ENCODE measurements at regions not wholly inside any gene's neighbourhood (a gene's known extent, or its start where the extent isn't known, plus 50 kb on each side); places are given as distances from the start of the nearest gene placed in this dataset.
"Not testable (repeated sequence)": the region's sequence is repeated elsewhere in the genome, so short reads cannot be mapped to it uniquely, and the experiment has no call there.

DNA sequence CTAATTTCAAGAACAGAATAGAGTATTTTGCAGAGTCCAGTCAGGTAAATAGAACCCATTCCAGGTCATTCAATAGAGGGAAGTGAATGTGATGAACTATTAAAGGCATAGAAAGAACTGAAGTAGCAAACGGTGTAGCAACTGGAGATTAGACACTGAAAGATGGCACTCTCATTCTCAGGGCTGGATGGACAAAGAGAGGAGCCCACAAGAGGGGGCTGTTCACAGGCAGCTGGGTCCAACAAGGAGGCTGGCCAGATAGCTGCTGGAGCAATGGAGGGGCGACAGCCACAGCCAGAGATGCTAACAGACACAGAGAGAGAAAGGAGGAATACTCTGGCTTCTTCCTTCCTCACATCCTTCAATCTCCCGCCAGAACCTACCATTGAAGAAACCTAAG, 93.1 kb upstream of the SMARCA2 start:
- Histone ChIP-seq H3K9me3 (ENCODE audit: control insufficient read depth, insufficient read depth, low read length) (no peaks in the 10 kb centered on the region), H3K4me3 (ENCODE audit: low read depth, low read length) (no peak overlapping the region), H3K9ac (ENCODE audit: low read depth, low read length) (no peak overlapping the region), H3K36me3 (ENCODE audit: control insufficient read depth, insufficient read depth, low read length) (no peaks in the 10 kb centered on the region), H3K4me1 (ENCODE audit: control insufficient read depth, insufficient read depth, low read length) (peaks cover 9% of the 10 kb centered on the region), H3K27me3 (ENCODE audit: control insufficient read depth, insufficient read depth, low read length) (no peaks in the 10 kb centered on the region)

DNA sequence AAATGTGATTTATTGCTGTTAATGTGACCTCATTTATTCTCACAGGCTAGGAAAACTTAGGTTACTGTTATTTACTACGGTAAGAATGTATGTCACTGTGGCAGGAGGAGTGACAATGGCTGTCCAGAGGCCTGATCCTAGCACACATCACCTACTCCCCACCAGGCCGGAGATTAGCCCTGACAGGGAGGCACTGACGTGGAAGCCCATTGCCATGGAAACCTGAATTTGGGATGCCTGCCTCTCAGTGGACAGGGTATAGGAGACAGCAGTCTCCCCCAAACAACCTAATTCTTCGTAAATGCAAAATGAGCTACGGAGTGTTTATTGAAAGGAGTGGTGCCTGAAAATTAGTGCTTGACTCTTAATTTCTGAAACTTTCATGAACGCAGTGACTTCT, 87.6 kb upstream of the SMARCA2 start:
- no peaks in the 10 kb centered on the region for H3K4me1 ChIP-seq (ENCODE audit: control insufficient read depth, insufficient read depth, low read length)
- no peak overlapping the region for H3K9ac ChIP-seq (ENCODE audit: low read depth, low read length)
- H3K36me3 ChIP-seq (ENCODE audit: control insufficient read depth, insufficient read depth, low read length), result no peaks in the 10 kb centered on the region
- H3K9me3 ChIP-seq (ENCODE audit: control insufficient read depth, insufficient read depth, low read length), result no peaks in the 10 kb centered on the region
- no peak overlapping the region for H3K4me3 ChIP-seq (ENCODE audit: low read depth, low read length)
- H3K27me3 ChIP-seq (ENCODE audit: control insufficient read depth, insufficient read depth, low read length), result no peaks in the 10 kb centered on the region

DNA sequence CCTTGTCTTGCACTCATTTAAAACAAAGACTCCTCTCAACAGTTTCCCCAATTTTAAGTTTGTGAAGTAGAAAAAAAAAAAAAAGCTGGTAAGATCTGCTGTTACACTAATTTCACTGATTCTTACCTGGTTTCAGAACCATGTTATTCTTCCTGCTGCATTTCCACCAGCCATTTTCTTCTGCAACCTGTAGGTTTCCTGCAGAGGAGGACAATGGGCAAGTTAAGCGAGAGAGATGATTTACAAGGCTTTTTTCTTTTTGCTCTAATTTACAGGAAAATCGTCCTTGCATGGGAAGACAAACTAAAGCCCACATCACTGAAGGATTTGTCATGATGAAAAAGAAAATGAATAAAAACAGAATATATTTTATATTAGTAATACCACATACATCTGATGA, 86.0 kb upstream of the SMARCA2 start:
- no peak overlapping the region for H3K9ac ChIP-seq (ENCODE audit: low read depth, low read length)
- no peaks in the 10 kb centered on the region for H3K36me3 ChIP-seq (ENCODE audit: control insufficient read depth, insufficient read depth, low read length)
- H3K9me3 ChIP-seq (ENCODE audit: control insufficient read depth, insufficient read depth, low read length), result no peaks in the 10 kb centered on the region
- no peak overlapping the region for H3K4me3 ChIP-seq (ENCODE audit: low read depth, low read length)
- H3K4me1 ChIP-seq (ENCODE audit: control insufficient read depth, insufficient read depth, low read length), result no peaks in the 10 kb centered on the region
- H3K27me3 ChIP-seq (ENCODE audit: control insufficient read depth, insufficient read depth, low read length), result no peaks in the 10 kb centered on the region

DNA sequence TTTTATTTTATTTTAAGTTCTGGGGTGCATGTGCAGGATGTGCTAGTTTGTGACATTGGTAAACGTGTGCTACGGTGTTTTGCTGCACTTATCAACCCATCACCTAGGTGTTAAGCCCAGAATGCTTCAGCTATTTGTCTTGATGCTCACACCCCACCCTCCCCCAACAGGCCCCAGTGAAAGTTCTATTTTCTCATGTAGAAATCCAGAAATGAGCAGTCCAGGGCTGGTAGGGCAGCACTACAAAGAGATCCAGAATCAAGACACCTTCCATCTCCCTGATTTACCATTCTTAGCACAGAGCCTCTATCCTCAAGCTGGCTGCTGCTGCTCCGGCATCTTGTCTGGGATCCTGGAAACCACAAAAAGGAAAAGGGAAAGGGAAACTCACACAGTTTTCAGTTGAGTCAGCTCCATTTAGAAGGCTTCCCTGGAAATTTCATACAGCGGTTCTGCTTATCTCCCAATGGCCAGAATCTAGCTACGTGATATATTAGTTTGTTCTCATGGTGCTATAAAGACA, 85.4 kb upstream of the SMARCA2 start:
- H3K9ac ChIP-seq (ENCODE audit: low read depth, low read length), result no peak overlapping the region
- H3K4me3 ChIP-seq (ENCODE audit: low read depth, low read length), result no peak overlapping the region
- no peaks in the 10 kb centered on the region for H3K27me3 ChIP-seq (ENCODE audit: control insufficient read depth, insufficient read depth, low read length)
- no peaks in the 10 kb centered on the region for H3K4me1 ChIP-seq (ENCODE audit: control insufficient read depth, insufficient read depth, low read length)
- H3K36me3 ChIP-seq (ENCODE audit: control insufficient read depth, insufficient read depth, low read length), result no peaks in the 10 kb centered on the region
- no peaks in the 10 kb centered on the region for H3K9me3 ChIP-seq (ENCODE audit: control insufficient read depth, insufficient read depth, low read length)

DNA sequence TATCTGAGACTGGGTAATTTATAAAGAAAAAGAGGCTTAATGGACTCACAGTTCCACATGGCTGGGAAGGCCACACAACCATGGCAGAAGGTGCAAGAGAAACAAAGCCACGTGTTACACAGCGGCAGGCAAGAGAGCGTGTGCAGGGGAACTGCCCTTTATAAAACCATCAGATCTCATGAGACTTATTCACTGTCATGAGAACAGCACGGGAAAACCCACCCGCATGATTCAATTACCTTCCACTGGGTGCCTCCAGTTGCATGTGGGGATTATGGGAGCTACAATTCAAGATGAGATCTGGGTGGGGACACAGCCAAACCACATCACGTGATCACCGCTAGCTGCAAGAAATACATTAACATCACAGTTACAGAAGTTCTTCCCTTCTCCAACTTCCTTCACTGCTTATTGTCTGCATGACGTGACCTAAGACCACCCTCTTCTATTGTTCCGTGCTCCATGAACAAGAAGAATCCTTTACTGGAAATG, 84.9 kb upstream of the SMARCA2 start:
- H3K4me1 ChIP-seq (ENCODE audit: control insufficient read depth, insufficient read depth, low read length); H3K9me3 ChIP-seq (ENCODE audit: control insufficient read depth, insufficient read depth, low read length); H3K36me3 ChIP-seq (ENCODE audit: control insufficient read depth, insufficient read depth, low read length); H3K4me3 ChIP-seq (ENCODE audit: low read depth, low read length); H3K9ac ChIP-seq (ENCODE audit: low read depth, low read length); H3K27me3 ChIP-seq (ENCODE audit: control insufficient read depth, insufficient read depth, low read length): not testable (repeated sequence)

DNA sequence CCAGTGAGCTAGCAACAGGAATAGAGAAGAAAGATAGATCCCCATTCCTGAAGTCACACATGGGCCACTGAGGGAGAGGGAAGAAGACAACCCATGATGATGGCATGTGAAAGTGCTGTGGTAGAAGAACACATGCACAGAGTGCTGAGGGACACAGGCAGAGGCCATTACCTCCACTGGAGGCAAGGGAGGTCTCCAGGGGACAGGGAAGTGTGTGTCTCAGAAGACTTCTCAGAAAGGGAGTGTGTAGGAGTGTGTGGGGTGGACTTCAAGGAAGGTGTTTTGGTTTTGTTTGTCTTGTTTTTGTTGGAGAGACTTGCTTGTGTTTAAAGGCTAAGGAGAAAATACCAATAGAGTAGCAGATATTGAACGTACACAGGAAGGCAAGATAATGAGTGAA, 77.0 kb upstream of the SMARCA2 start:
- Histone ChIP-seq H3K27me3 (ENCODE audit: control insufficient read depth, insufficient read depth, low read length) (no peaks in the 10 kb centered on the region), H3K4me1 (ENCODE audit: control insufficient read depth, insufficient read depth, low read length) (no peaks in the 10 kb centered on the region), H3K9me3 (ENCODE audit: control insufficient read depth, insufficient read depth, low read length) (no peaks in the 10 kb centered on the region), H3K36me3 (ENCODE audit: control insufficient read depth, insufficient read depth, low read length) (no peaks in the 10 kb centered on the region), H3K9ac (ENCODE audit: low read depth, low read length) (no peak overlapping the region), H3K4me3 (ENCODE audit: low read depth, low read length) (no peak overlapping the region)

DNA sequence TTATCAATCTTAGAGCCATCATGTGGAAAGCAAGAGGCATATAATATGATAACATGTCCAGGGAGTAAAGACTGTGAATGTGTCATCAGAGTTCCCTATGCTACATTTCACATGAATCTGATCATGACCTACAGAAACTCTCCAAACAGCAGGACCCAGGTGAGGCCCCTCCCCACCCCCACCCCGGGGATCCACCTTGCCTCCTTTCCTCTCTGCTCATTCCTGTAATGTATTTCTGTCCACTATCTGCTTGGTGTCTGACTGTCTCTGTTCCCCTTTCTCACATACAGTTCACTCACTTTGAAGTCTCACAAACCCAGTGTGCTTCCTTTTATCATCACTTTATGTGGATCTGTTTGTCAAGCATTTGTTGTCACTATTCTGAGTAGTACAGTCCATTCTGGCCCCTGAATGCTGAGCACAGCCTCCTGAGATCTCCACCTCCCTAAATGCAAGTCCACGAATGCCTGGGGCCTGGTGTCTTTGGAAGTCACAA, 76.4 kb upstream of the SMARCA2 start:
- Histone ChIP-seq H3K4me1 (ENCODE audit: control insufficient read depth, insufficient read depth, low read length) (no peaks in the 10 kb centered on the region), H3K9ac (ENCODE audit: low read depth, low read length) (no peak overlapping the region), H3K36me3 (ENCODE audit: control insufficient read depth, insufficient read depth, low read length) (no peaks in the 10 kb centered on the region), H3K9me3 (ENCODE audit: control insufficient read depth, insufficient read depth, low read length) (no peaks in the 10 kb centered on the region), H3K27me3 (ENCODE audit: control insufficient read depth, insufficient read depth, low read length) (no peaks in the 10 kb centered on the region), H3K4me3 (ENCODE audit: low read depth, low read length) (no peak overlapping the region)

DNA sequence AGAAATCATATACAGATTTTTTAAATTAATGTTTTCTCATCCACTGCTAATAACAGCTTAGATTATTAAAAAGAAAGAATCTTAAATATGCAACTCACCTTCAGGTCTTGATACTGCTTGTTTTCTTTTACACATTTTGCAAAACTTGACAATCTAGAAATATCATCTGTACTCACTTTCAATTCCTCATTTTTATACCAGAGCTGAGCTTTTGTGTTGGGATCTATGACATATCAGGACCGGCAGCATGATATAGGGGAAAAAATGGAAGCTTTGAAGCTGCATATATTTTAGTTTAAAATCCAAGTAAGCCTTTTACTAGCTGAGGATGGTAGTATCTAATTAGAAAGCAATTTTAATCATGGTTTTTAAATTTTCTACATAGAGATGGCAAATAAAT, 75.7 kb upstream of the SMARCA2 start:
- Histone ChIP-seq H3K9me3 (ENCODE audit: control insufficient read depth, insufficient read depth, low read length) (no peaks in the 10 kb centered on the region), H3K36me3 (ENCODE audit: control insufficient read depth, insufficient read depth, low read length) (no peaks in the 10 kb centered on the region), H3K27me3 (ENCODE audit: control insufficient read depth, insufficient read depth, low read length) (no peaks in the 10 kb centered on the region), H3K4me3 (ENCODE audit: low read depth, low read length) (no peak overlapping the region), H3K9ac (ENCODE audit: low read depth, low read length) (no peak overlapping the region), H3K4me1 (ENCODE audit: control insufficient read depth, insufficient read depth, low read length) (no peaks in the 10 kb centered on the region)

DNA sequence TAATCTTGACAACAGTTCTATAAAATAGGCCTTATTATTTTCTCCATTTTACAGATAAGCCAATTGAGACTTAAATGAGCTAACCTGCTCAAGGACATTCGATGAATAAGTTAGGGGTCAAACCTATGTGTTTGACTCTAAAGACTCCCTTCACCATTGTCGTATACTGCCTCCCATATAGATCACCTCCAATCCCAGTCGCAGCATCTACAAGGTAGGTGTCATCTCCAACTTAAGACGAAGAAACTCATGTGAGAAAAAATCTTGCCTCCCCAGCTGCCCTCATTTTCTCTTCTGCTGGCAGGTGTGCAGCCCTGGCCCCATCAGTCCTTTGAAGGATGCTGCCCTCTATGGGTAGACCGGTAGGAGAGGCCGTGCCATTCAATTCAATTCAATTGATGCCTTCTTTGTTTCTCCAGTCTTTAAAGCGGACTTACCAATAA, 75.2 kb upstream of the SMARCA2 start:
- no peaks in the 10 kb centered on the region for H3K9me3 ChIP-seq (ENCODE audit: control insufficient read depth, insufficient read depth, low read length)
- H3K9ac ChIP-seq (ENCODE audit: low read depth, low read length), result no peak overlapping the region
- H3K36me3 ChIP-seq (ENCODE audit: control insufficient read depth, insufficient read depth, low read length), result no peaks in the 10 kb centered on the region
- H3K27me3 ChIP-seq (ENCODE audit: control insufficient read depth, insufficient read depth, low read length), result no peaks in the 10 kb centered on the region
- H3K4me1 ChIP-seq (ENCODE audit: control insufficient read depth, insufficient read depth, low read length), result no peaks in the 10 kb centered on the region
- no peak overlapping the region for H3K4me3 ChIP-seq (ENCODE audit: low read depth, low read length)

DNA sequence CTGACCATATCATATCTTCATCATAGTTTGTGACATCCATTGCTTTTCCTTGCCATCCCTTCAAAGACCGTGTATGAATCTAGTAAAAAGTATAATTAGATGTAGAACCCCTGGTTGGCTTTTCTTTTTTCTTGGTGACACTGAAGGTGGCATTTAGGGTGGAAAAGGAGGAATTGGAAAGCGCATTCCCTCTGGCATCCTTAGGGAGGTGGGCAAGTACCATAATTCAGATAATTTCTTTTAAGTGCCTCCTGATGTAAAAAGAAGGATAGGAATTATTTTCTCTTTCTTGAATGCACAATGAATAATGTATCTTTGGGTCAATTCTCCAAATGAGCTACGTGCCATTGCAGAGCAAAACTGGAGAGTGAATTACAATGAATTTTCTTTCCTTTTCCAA, 73.2 kb upstream of the SMARCA2 start:
- no peak overlapping the region for H3K4me3 ChIP-seq (ENCODE audit: low read depth, low read length)
- H3K4me1 ChIP-seq (ENCODE audit: control insufficient read depth, insufficient read depth, low read length), result no peaks in the 10 kb centered on the region
- no peaks in the 10 kb centered on the region for H3K27me3 ChIP-seq (ENCODE audit: control insufficient read depth, insufficient read depth, low read length)
- no peak overlapping the region for H3K9ac ChIP-seq (ENCODE audit: low read depth, low read length)
- H3K36me3 ChIP-seq (ENCODE audit: control insufficient read depth, insufficient read depth, low read length), result no peaks in the 10 kb centered on the region
- no peaks in the 10 kb centered on the region for H3K9me3 ChIP-seq (ENCODE audit: control insufficient read depth, insufficient read depth, low read length)

DNA sequence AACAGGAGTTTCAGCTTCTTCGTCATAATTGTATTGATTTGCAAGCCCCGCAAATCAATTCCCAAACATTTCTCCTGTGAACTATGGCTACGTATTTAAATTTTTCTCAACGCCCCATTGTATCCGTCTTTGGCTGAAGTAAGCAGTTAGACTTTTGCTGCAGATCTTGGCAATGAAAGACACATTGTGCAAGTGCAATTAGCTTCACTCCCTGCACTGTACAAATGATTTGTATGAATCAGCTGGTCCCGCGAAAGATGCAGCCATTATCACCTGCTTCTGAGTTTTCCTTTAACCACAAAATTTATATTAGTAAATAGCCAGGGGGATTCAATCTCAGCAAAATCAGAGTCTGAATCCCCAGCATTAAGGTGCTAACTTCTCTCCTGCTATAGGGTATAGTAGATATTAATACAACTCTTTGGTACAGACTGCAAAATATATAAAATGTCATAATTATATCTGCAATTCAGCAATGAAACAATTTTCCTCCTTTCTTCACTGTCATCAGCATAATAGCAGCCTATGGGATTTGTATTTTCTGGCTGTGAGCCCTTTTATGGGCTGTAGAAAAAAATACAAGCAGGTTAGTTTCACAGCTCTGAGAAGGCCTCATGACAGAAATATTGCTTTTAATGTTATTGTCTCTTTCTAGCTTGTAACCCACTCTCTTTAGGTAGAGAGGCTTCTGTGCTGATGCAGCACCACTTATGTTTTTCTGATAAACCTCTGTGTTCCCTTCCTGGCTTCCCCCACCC, 68.4 kb upstream of the SMARCA2 start:
- Histone ChIP-seq H3K4me3 (ENCODE audit: low read depth, low read length) (no peak overlapping the region), H3K9ac (ENCODE audit: low read depth, low read length) (no peak overlapping the region), H3K27me3 (ENCODE audit: control insufficient read depth, insufficient read depth, low read length) (no peaks in the 10 kb centered on the region), H3K9me3 (ENCODE audit: control insufficient read depth, insufficient read depth, low read length) (no peaks in the 10 kb centered on the region), H3K4me1 (ENCODE audit: control insufficient read depth, insufficient read depth, low read length) (peaks cover 11% of the 10 kb centered on the region), H3K36me3 (ENCODE audit: control insufficient read depth, insufficient read depth, low read length) (no peaks in the 10 kb centered on the region)

DNA sequence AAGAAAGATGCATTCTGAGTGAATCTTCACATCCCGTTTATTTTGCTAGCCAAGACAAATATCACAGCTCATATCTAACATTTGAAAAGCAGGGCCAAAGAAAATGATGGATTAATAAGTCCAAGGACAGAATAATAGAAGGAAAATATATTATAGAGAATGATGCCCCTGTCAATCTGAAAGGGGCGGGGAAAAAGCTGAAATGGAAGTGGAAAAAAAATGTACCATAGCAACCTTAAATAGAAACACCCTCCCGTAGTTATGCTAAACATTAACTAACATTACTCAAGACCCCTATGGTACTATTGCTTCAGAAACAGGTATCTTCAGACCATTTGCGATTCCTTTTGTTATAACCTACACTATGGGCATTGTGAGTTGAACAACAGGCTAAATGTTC, 67.7 kb upstream of the SMARCA2 start:
- Histone ChIP-seq H3K27me3 (ENCODE audit: control insufficient read depth, insufficient read depth, low read length) (no peaks in the 10 kb centered on the region), H3K4me1 (ENCODE audit: control insufficient read depth, insufficient read depth, low read length) (peaks cover 11% of the 10 kb centered on the region), H3K4me3 (ENCODE audit: low read depth, low read length) (no peak overlapping the region), H3K36me3 (ENCODE audit: control insufficient read depth, insufficient read depth, low read length) (no peaks in the 10 kb centered on the region), H3K9ac (ENCODE audit: low read depth, low read length) (no peak overlapping the region), H3K9me3 (ENCODE audit: control insufficient read depth, insufficient read depth, low read length) (no peaks in the 10 kb centered on the region)
